OCI-LY7 (cell line): ENCODE measurements at regions not wholly inside any gene's neighbourhood (a gene's known extent, or its start where the extent isn't known, plus 50 kb on each side); places are given as distances from the start of the nearest gene placed in this dataset.

ENCODE experiments used
- BruUV-seq: library from RNA; stranded (reverse); fragments of 400-500 nt; replicated peaks from 2 replicates; lab custom pipeline; 2021; lab: Mats Ljungman, UMichigan
- CTCF ChIA-PET: fragments of 300-600 bp; sonication (Branson Sonifier 250); formaldehyde crosslinking; loops from one replicate; lab custom pipeline; 2022; ENCODE audit warnings: antibody characterized with exemption; ENCODE audit not compliant: unreplicated experiment; lab: Charles Lee
- POLR2A ChIA-PET: fragments of 300-600 bp; sonication (Branson Sonifier 250); formaldehyde crosslinking; loops from one replicate; lab custom pipeline; 2022; ENCODE audit warnings: antibody characterized with exemption; lab: Charles Lee
- DNase-seq: peaks from one replicate; pipeline ENCODE4 v3.0.0-alpha.2; 2015; ENCODE audit warnings: low spot score
- H2AFZ ChIP-seq: fragments of 200-600 bp; sonication (generic), shearing (Covaris generic); 2 replicates; pipeline ENCODE4 v1.6.1; 2014; ENCODE audit warnings: mild to moderate bottlenecking, antibody characterized with exemption, low read length, moderate library complexity
- H3K27ac ChIP-seq: fragments of 200-600 bp; sonication (generic); 2 replicates; pipeline ENCODE4 v1.5.1; 2014; ENCODE audit warnings: mixed run types, low read depth, mild to moderate bottlenecking, moderate library complexity, low read length, inconsistent platforms; ENCODE audit not compliant: poor library complexity, severe bottlenecking
- H3K36me3 ChIP-seq: fragments of 200-600 bp; sonication (generic); 2 replicates; pipeline ENCODE4 v1.6.1; 2014; ENCODE audit warnings: mild to moderate bottlenecking, antibody characterized with exemption, low read length, moderate library complexity, mixed read lengths; ENCODE audit not compliant: insufficient read depth
- H3K4me1 ChIP-seq: fragments of 200-600 bp; sonication (generic); 2 replicates; pipeline ENCODE4 v1.5.1; 2014; ENCODE audit warnings: mild to moderate bottlenecking, low read length; ENCODE audit not compliant: insufficient read depth, poor library complexity, severe bottlenecking
- H3K4me2 ChIP-seq: fragments of 200-600 bp; sonication (generic); 2 replicates; pipeline ENCODE4 v1.6.1; 2014; ENCODE audit warnings: mild to moderate bottlenecking, low read length
- H3K4me3 ChIP-seq: fragments of 200-600 bp; sonication (generic); 2 replicates; pipeline ENCODE4 v1.5.1; 2014; ENCODE audit warnings: mild to moderate bottlenecking, low read depth, low read length; ENCODE audit not compliant: poor library complexity, severe bottlenecking
- H3K79me2 ChIP-seq: fragments of 200-600 bp; sonication (generic); 2 replicates; pipeline ENCODE4 v1.6.1; 2016; ENCODE audit warnings: low read depth, mild to moderate bottlenecking, low read length, moderate library complexity, mixed read lengths; ENCODE audit not compliant: insufficient read depth
- H3K9me2 ChIP-seq: fragments of 200-600 bp; sonication (generic); 2 replicates; pipeline ENCODE4 v1.6.1; 2016; ENCODE audit warnings: mild to moderate bottlenecking, low read length, mixed read lengths; ENCODE audit not compliant: insufficient read depth
- H3K9me3 ChIP-seq: fragments of 200-600 bp; sonication (generic); 2 replicates; pipeline ENCODE4 v1.6.1; 2014; ENCODE audit warnings: mild to moderate bottlenecking, mixed run types, low read length, mixed read lengths
- H4K20me1 ChIP-seq: fragments of 200-600 bp; sonication (generic); 2 replicates; pipeline ENCODE4 v1.6.1; 2014; ENCODE audit warnings: mild to moderate bottlenecking, antibody characterized with exemption, low read length, moderate library complexity, mixed read lengths; ENCODE audit not compliant: insufficient read depth
- EZH2phosphoT487 ChIP-seq: fragments of 200-600 bp; sonication (generic); IDR thresholded peaks from 2 replicates; pipeline ENCODE4 v1.6.1; 2018; ENCODE audit warnings: low read depth, borderline replicate concordance, mild to moderate bottlenecking, mixed run types, antibody characterized with exemption, low read length, moderate library complexity, mixed read lengths
- intact Hi-C: fragments of 100-400 bp; cut with micrococcal nuclease; formaldehyde crosslinking; loops from one replicate; pipeline ENCODE4 v1.10.0; 2022; ENCODE audit not compliant: unreplicated experiment
- TF ChIP-seq, protein P1 (sequence below): fragments of 200-600 bp; sonication (generic); conservative IDR thresholded peaks from 2 replicates; pipeline ENCODE4 v1.5.1; 2014; ENCODE audit warnings: mild to moderate bottlenecking, antibody characterized with exemption, low read length, moderate library complexity, mixed read lengths

DNA sequence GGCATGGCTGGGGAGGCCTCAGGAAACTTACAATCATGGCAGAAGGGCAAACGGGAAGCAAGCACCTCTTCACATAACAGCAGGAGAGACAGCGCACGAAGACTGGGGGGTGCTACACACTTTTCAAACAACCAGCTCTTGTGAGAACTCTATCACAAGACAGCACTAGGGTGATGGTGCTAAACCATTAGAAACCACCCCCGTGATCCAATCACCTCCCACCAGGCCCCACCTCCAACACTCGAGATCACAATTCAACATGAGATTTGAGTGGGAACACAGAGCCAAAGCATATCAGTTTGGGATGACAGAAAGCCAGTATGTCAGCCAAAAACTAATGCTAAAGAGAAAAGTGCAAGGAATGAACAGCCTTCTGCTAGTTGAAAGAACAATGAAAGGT, 309.8 kb upstream of the CCDC54 start:
- no peaks in the 10 kb centered on the region for H3K9me3 ChIP-seq
- no peaks in the 10 kb centered on the region for H3K4me1 ChIP-seq
- H3K4me2 ChIP-seq = no peak overlapping the region
- no peak for DNase-seq
- POLR2A ChIA-PET = no interaction called here
- CTCF ChIA-PET = no interaction called here
- intact Hi-C loops = loop anchor here (10.0 kb wide), 1 partner anchor 443 kb away; no protein-coding TSS in a partner anchor
- H3K27ac ChIP-seq = no peak overlapping the region
- BruUV-seq = no TSS peak
- H3K36me3 ChIP-seq = no peaks in the 10 kb centered on the region
- no peaks in the 10 kb centered on the region for H3K9me2 ChIP-seq
- no peak overlapping the region for H2AFZ ChIP-seq
- no peak overlapping the region for H3K4me3 ChIP-seq
- no peaks in the 10 kb centered on the region for H4K20me1 ChIP-seq
- no peaks in the 10 kb centered on the region for H3K79me2 ChIP-seq
- no peak for TF ChIP-seq EZH2phosphoT487
- TF ChIP-seq, protein P1, sequence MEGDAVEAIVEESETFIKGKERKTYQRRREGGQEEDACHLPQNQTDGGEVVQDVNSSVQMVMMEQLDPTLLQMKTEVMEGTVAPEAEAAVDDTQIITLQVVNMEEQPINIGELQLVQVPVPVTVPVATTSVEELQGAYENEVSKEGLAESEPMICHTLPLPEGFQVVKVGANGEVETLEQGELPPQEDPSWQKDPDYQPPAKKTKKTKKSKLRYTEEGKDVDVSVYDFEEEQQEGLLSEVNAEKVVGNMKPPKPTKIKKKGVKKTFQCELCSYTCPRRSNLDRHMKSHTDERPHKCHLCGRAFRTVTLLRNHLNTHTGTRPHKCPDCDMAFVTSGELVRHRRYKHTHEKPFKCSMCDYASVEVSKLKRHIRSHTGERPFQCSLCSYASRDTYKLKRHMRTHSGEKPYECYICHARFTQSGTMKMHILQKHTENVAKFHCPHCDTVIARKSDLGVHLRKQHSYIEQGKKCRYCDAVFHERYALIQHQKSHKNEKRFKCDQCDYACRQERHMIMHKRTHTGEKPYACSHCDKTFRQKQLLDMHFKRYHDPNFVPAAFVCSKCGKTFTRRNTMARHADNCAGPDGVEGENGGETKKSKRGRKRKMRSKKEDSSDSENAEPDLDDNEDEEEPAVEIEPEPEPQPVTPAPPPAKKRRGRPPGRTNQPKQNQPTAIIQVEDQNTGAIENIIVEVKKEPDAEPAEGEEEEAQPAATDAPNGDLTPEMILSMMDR = no peak

DNA sequence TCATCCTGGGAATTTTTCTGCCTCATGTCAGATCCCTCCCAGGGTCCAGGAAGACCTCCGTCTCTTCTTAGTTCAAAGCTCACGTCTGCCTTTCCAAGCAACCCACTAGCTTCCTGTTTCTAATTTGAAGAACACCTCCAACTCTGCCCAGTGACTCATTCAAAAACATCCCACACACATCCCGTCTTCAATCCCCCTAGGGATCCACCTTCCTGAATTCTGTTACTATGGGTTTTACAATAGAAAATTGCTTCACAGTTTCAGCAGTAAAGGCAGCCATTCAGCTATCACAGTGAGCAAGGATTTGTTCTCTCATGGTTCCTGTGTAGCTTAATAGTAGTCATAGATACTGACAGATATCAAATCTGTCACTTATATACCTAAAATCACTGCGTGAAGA, 308.3 kb upstream of the CCDC54 start:
- Histone ChIP-seq H3K4me2 (no peak overlapping the region), H2AFZ (no peak overlapping the region), H3K36me3 (no peaks in the 10 kb centered on the region), H3K4me3 (no peak overlapping the region), H3K9me2 (no peaks in the 10 kb centered on the region), H3K79me2 (no peaks in the 10 kb centered on the region), H3K9me3 (no peaks in the 10 kb centered on the region), H4K20me1 (no peaks in the 10 kb centered on the region), H3K27ac (no peak overlapping the region), H3K4me1 (no peaks in the 10 kb centered on the region)
- BruUV-seq = no TSS peak
- no peak for DNase-seq
- no peak for TF ChIP-seq EZH2phosphoT487
- TF ChIP-seq, protein P1 = no peak
- ChIA-PET CTCF (no interaction called here), POLR2A (interaction anchor here (0.6 to 1.0 kb wide), 4 partner anchors 8 to 1781 kb away, joined by 3 read pairs; no protein-coding TSS in a partner anchor)
- intact Hi-C loops = loop anchor here (10.0 kb wide), 1 partner anchor 444 kb away; no protein-coding TSS in a partner anchor

DNA sequence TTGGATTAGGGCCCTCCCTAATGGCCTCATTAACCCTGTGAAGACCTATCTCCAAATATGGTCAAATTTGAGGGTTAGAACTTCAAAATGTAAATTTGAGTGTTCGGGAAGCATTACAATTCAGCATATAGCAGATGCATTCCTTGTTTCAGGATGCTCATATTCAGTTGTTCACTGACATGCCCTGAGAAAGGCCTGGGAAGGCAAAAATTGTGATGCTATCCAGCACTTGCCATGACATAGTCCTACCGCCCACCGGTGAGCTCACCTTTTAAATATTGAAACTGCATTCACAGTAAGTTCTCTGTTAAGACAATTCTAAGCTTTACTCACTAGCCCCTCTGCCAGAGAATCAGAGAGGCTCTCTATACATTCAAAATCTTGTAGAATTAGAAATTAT, 300.3 kb upstream of the CCDC54 start:
- ChIA-PET POLR2A (interaction anchor here (1.5 kb wide), 1 partner anchor 8 kb away, joined by 3 read pairs; no protein-coding TSS in a partner anchor), CTCF (no interaction called here)
- Histone ChIP-seq H3K4me3 (no peak overlapping the region), H3K9me3 (no peaks in the 10 kb centered on the region), H3K79me2 (no peaks in the 10 kb centered on the region), H3K4me1 (no peaks in the 10 kb centered on the region), H3K4me2 (no peak overlapping the region), H2AFZ (no peak overlapping the region), H3K9me2 (no peaks in the 10 kb centered on the region), H3K36me3 (no peaks in the 10 kb centered on the region), H3K27ac (no peak overlapping the region), H4K20me1 (no peaks in the 10 kb centered on the region)
- DNase-seq = no peak
- no TSS peak for BruUV-seq
- intact Hi-C loops = no loop called here
- TF ChIP-seq, protein P1 = no peak
- TF ChIP-seq EZH2phosphoT487 = no peak
